Kidney (tissue), 13 donors: ENCODE measurements at regions not wholly inside any gene's neighbourhood (a gene's known extent, or its start where the extent isn't known, plus 50 kb on each side); places are given as distances from the start of the nearest gene placed in this dataset.

Experiments
- DNase-seq, 5 donors: peaks; one replicate each; pipeline ENCODE4 v3.0.0-alpha.2; 2013 to 2020
- FAIRE-seq: peaks from 2 replicates; lab custom pipeline; 2012; peaks lifted over from hg19 to GRCh38; lab: Jason Lieb, UNC
- H3K27ac ChIP-seq, 2 donors: one replicate each; pipeline ENCODE4 v1.7.0; 2013; ENCODE audit warnings: low read depth in 2 of 2, low read length in 2 of 2, inconsistent platforms in 1 of 2
- H3K27me3 ChIP-seq: one replicate; pipeline ENCODE4 v1.7.1; 2013; ENCODE audit warnings: low read length, inconsistent platforms; ENCODE audit not compliant: control insufficient read depth, insufficient read depth
- H3K36me3 ChIP-seq, 3 donors: one replicate each; pipeline versions ENCODE4 v1.7.0 to v1.7.1; 2013; ENCODE audit warnings: low read length in 3 of 3, control low read depth in 1 of 3, inconsistent platforms in 1 of 3; ENCODE audit not compliant: insufficient read depth in 3 of 3, control insufficient read depth in 2 of 3
- H3K4me1 ChIP-seq, 3 donors: one replicate each; pipeline versions ENCODE4 v1.7.0 to v1.7.1; 2013; ENCODE audit warnings: low read length in 3 of 3, inconsistent platforms in 1 of 3, low read depth in 1 of 3; ENCODE audit not compliant: control insufficient read depth in 2 of 3, insufficient read depth in 2 of 3
- H3K4me3 ChIP-seq, 3 donors: one replicate each; pipeline versions ENCODE4 v1.7.0 to v1.8.1; 2013; ENCODE audit warnings: low read length in 3 of 3, control low read depth in 1 of 3, inconsistent platforms in 1 of 3
- H3K9ac ChIP-seq, 3 donors: one replicate each; pipeline versions ENCODE4 v1.7.0 to v1.7.1; 2013; ENCODE audit warnings: low read length in 3 of 3, control low read depth in 1 of 3, inconsistent platforms in 1 of 3
- H3K9me3 ChIP-seq, 3 donors: one replicate each; pipeline versions ENCODE4 v1.7.0 to v1.7.1; 2013; ENCODE audit warnings: low read length in 3 of 3, control low read depth in 1 of 3, inconsistent platforms in 1 of 3; ENCODE audit not compliant: control insufficient read depth in 2 of 3, insufficient read depth in 1 of 3
- intact Hi-C: fragments of 100-400 bp; cut with DNase I; formaldehyde crosslinking; loops from one replicate; pipeline ENCODE4 v1.11.1; 2022
- TF ChIP-seq, protein P1 (sequence below): IDR thresholded peaks from 3 replicates; pipeline ENCODE4 v1.5.1; 2012; ENCODE audit warnings: mild to moderate bottlenecking, moderate library complexity, borderline replicate concordance; ENCODE audit not compliant: insufficient read depth; ENCODE audit errors: extremely low read depth
- donor health status: control.
- donor health status: control.
- donor health status: control.
- donor health status: control.
- donor health status: control.
- donor health status: DM: yes; HTN: yes; CAD: no.
- donor health status: Normal renal cell carcinoma (clear cell type).

DNA sequence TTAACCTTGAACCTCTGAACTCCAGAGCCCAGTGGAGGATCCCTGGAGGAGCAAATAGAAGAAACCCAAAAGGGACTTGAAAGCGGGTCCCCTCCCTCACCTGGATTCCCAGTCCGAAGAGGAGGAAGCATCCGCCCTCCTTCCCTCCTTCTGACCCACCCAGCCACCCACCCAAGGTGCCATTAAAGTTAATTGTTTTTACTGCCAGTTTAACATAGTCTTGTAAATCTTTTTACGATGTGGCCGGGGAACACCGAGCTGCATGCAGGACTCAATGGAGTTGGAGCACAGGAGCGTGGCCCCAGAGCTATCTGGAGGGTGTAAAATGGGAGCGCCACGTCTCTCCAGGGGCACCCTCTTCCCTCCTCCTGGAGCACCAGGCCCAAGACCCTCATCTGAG, 49.9 kb upstream of the TBX3 start:
- H3K4me1 ChIP-seq: no peaks in the 10 kb centered on the region
- H3K27ac ChIP-seq: no peak overlapping the region
- H3K9me3 ChIP-seq: no peaks in the 10 kb centered on the region
- intact Hi-C loops: no loop called here
- peaks cover 12% of the 10 kb centered on the region for H3K27me3 ChIP-seq
- TF ChIP-seq, protein P1, sequence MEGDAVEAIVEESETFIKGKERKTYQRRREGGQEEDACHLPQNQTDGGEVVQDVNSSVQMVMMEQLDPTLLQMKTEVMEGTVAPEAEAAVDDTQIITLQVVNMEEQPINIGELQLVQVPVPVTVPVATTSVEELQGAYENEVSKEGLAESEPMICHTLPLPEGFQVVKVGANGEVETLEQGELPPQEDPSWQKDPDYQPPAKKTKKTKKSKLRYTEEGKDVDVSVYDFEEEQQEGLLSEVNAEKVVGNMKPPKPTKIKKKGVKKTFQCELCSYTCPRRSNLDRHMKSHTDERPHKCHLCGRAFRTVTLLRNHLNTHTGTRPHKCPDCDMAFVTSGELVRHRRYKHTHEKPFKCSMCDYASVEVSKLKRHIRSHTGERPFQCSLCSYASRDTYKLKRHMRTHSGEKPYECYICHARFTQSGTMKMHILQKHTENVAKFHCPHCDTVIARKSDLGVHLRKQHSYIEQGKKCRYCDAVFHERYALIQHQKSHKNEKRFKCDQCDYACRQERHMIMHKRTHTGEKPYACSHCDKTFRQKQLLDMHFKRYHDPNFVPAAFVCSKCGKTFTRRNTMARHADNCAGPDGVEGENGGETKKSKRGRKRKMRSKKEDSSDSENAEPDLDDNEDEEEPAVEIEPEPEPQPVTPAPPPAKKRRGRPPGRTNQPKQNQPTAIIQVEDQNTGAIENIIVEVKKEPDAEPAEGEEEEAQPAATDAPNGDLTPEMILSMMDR: no peak
- H3K36me3 ChIP-seq: no peaks in the 10 kb centered on the region
- DNase-seq (no peak), FAIRE-seq (no peak)
- no peak overlapping the region for H3K4me3 ChIP-seq
- H3K9ac ChIP-seq: no peak overlapping the region
